ENCODE measurements at regions not wholly inside any gene's neighbourhood (a gene's known extent, or its start where the extent isn't known, plus 50 kb on each side); places are given as distances from the start of the nearest gene placed in this dataset.

- no peak for TF ChIP-seq TAF1 (conservative IDR thresholded peaks at IDR 0.05)
- TF ChIP-seq CTCF (IDR thresholded peaks at IDR 0.05; ENCODE audit: low read depth, low read length, missing input control): no peak
- no peak for TF ChIP-seq SP1 (IDR thresholded peaks at IDR 0.05)
- TF ChIP-seq FOXA1 (IDR thresholded peaks at IDR 0.05): no peak
- no peak for TF ChIP-seq REST (IDR thresholded peaks at IDR 0.05)
- TF ChIP-seq MAX (IDR thresholded peaks at IDR 0.05): no peak
- no peak for TF ChIP-seq ATF3 (IDR thresholded peaks at IDR 0.05)
- no peak for TF ChIP-seq ZBTB33 (IDR thresholded peaks at IDR 0.05)
- TF ChIP-seq RXRA (IDR thresholded peaks at IDR 0.05): no peak
- no peak for TF ChIP-seq RAD21 (IDR thresholded peaks at IDR 0.05)
- TF ChIP-seq JUND (IDR thresholded peaks at IDR 0.05): no peak
- TF ChIP-seq EGR1 (IDR thresholded peaks at IDR 0.05; ENCODE audit: low read depth in 2 of 2): no peak
- TF ChIP-seq NR2F2 (IDR thresholded peaks at IDR 0.05): no peak
- no peak for TF ChIP-seq YY1 (IDR thresholded peaks at IDR 0.05)
Observed at GRCh38 chr14:40855343-40855742, 751.3 kb upstream of the LRFN5 start.
